ENCODE measurements at regions not wholly inside any gene's neighbourhood (a gene's known extent, or its start where the extent isn't known, plus 50 kb on each side); places are given as distances from the start of the nearest gene placed in this dataset.

- no peaks in the 10 kb centered on the region for H3K36me3 ChIP-seq (ENCODE audit: insufficient read depth, low read length, poor library complexity, severe bottlenecking)
- TF ChIP-seq CTCF (conservative IDR thresholded peaks at IDR 0.05; ENCODE audit: low read depth, low read length), result no peak
- no peak for TF ChIP-seq EZH2 (IDR thresholded peaks at IDR 0.05; ENCODE audit: borderline replicate concordance, low read depth, low read length, poor library complexity, severe bottlenecking)
- no TSS peak for BruUV-seq (replicated peaks)
- H3K4me3 ChIP-seq (ENCODE audit: low read depth, low read length, poor library complexity, severe bottlenecking), result no peak overlapping the region
- peaks cover 3% of the 10 kb centered on the region for H3K4me1 ChIP-seq (ENCODE audit: insufficient read depth, low read length, poor library complexity, severe bottlenecking)
- DNase-seq (ENCODE audit: low spot score), result peak; percentile 26
- CTCF ChIA-PET, result no interaction called here
- H3K9me3 ChIP-seq (ENCODE audit: low read depth, low read length, poor library complexity, severe bottlenecking), result no peaks in the 10 kb centered on the region
- intact Hi-C loops (cut with micrococcal nuclease; ENCODE audit: unreplicated experiment), result no loop called here
- H3K27ac ChIP-seq (ENCODE audit: low read depth, low read length, poor library complexity, severe bottlenecking), result no peak overlapping the region
- POLR2A ChIA-PET (ENCODE audit: low non-redundant PET), result no interaction called here
- peaks cover 13% of the 10 kb centered on the region for H3K27me3 ChIP-seq (replicated peaks; ENCODE audit: insufficient read depth, low read depth, low read length, poor library complexity)
These were observed 149.5 kb upstream of the PHF14 start for GRCh38 chr7:10824154-10824553.

GRCh38 chr7:10838228-10838627, 135.4 kb upstream of the PHF14 start:
- DNase-seq (ENCODE audit: low spot score), result no peak
- ChIA-PET POLR2A (ENCODE audit: low non-redundant PET) (no interaction called here), CTCF (no interaction called here)
- Histone ChIP-seq H3K27ac (ENCODE audit: low read depth, low read length, poor library complexity, severe bottlenecking) (no peak overlapping the region), H3K4me3 (ENCODE audit: low read depth, low read length, poor library complexity, severe bottlenecking) (no peak overlapping the region), H3K36me3 (ENCODE audit: insufficient read depth, low read length, poor library complexity, severe bottlenecking) (no peaks in the 10 kb centered on the region), H3K9me3 (ENCODE audit: low read depth, low read length, poor library complexity, severe bottlenecking) (no peaks in the 10 kb centered on the region), H3K27me3 (replicated peaks; ENCODE audit: insufficient read depth, low read depth, low read length, poor library complexity) (peaks cover 18% of the 10 kb centered on the region), H3K4me1 (ENCODE audit: insufficient read depth, low read length, poor library complexity, severe bottlenecking) (no peaks in the 10 kb centered on the region)
- intact Hi-C loops (cut with micrococcal nuclease; ENCODE audit: unreplicated experiment), result no loop called here
- TF ChIP-seq EZH2 (IDR thresholded peaks at IDR 0.05; ENCODE audit: borderline replicate concordance, low read depth, low read length, poor library complexity, severe bottlenecking) (no peak), CTCF (conservative IDR thresholded peaks at IDR 0.05; ENCODE audit: low read depth, low read length) (no peak)
- BruUV-seq (replicated peaks), result no TSS peak

GRCh38 chr7:10845225-10845624, 128.4 kb upstream of the PHF14 start:
- H3K36me3 ChIP-seq (ENCODE audit: insufficient read depth, low read length, poor library complexity, severe bottlenecking), result no peaks in the 10 kb centered on the region
- H3K4me3 ChIP-seq (ENCODE audit: low read depth, low read length, poor library complexity, severe bottlenecking), result no peak overlapping the region
- BruUV-seq (replicated peaks), result no TSS peak
- no peak overlapping the region for H3K27ac ChIP-seq (ENCODE audit: low read depth, low read length, poor library complexity, severe bottlenecking)
- intact Hi-C loops (cut with micrococcal nuclease; ENCODE audit: unreplicated experiment), result no loop called here
- ChIA-PET POLR2A (ENCODE audit: low non-redundant PET) (no interaction called here), CTCF (no interaction called here)
- TF ChIP-seq EZH2 (IDR thresholded peaks at IDR 0.05; ENCODE audit: borderline replicate concordance, low read depth, low read length, poor library complexity, severe bottlenecking), result no peak
- no peak for TF ChIP-seq CTCF (conservative IDR thresholded peaks at IDR 0.05; ENCODE audit: low read depth, low read length)
- no peak for DNase-seq (ENCODE audit: low spot score)
- H3K27me3 ChIP-seq (replicated peaks; ENCODE audit: insufficient read depth, low read depth, low read length, poor library complexity), result no peaks in the 10 kb centered on the region
- no peaks in the 10 kb centered on the region for H3K4me1 ChIP-seq (ENCODE audit: insufficient read depth, low read length, poor library complexity, severe bottlenecking)
- H3K9me3 ChIP-seq (ENCODE audit: low read depth, low read length, poor library complexity, severe bottlenecking), result no peaks in the 10 kb centered on the region
